ENCODE measurements at regions not wholly inside any gene's neighbourhood (a gene's known extent, or its start where the extent isn't known, plus 50 kb on each side); places are given as distances from the start of the nearest gene placed in this dataset.
A peak's percentile ranks its signal among the peaks of the same experiment; 100 is the strongest.

GRCh38 chr14:98769326-98769725 lies 502.7 kb downstream of the BCL11B start:
- DNase-seq: no peak

DNA sequence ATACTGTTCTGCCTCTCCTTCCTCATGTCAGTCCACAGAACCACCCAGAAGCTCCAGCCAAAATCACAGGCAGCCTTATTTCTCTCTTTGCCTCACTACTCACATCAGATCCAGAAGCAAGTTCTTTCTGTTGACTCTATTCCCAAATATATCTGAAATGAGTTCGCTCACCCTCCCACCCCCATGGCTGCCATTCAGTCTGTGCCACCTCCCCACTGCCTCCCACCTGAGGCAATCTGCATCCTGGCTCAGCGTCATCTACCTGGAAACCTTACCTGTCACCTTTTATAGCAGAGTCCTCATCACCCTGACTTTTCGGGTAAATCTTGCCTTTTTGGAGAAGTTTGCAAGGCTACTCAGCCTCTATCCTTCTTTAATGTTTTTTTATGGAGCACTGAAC lies 501.8 kb downstream of the BCL11B start:
- peak in 20 of 56 donors; percentile 2 to 70 (median 41) for DNase-seq

- no peak for DNase-seq
Measured at GRCh38 chr14:98773814-98774213, 498.2 kb downstream of the BCL11B start.

DNA sequence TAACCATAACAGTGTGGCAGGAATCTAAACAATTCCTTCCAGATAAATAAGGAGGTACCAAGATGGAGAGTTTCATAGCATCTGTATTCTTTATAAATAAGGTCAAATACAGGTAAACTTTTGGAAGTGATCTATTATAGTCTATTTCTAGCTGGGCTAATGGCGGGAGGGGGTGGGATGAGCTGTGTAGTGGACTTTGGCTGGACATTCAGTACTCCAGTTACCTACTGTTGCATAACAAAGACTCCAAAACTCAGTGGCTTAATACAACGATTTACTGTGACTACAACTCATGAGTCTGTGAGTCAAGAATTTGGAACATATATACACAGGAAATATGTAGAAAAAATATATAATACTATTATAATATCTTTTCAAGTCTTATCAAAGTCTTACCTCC lies 496.1 kb downstream of the BCL11B start:
- no peak for DNase-seq

DNA sequence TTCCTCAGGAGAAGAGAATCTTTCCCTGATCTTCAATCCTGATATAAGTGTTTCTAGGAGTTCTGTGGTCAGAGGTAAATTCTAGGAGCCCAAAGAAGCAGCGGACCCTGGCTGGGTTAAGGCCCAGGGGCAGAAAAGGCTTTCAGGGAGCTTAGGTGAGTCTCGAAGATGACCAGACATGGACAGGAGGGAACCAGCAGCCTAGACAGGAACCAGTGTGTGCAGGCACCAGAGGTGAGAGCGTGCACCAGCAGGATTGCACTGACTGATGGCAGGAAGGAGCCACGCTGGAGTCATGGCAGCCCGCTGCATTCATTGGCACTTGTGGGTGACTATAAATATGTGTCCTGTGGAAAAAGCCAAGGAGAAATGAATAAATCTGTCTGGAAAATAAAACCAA lies 489.9 kb downstream of the BCL11B start:
- DNase-seq: no peak

- no peak for DNase-seq
Measured at GRCh38 chr14:98785578-98785977, 486.4 kb downstream of the BCL11B start.

DNA sequence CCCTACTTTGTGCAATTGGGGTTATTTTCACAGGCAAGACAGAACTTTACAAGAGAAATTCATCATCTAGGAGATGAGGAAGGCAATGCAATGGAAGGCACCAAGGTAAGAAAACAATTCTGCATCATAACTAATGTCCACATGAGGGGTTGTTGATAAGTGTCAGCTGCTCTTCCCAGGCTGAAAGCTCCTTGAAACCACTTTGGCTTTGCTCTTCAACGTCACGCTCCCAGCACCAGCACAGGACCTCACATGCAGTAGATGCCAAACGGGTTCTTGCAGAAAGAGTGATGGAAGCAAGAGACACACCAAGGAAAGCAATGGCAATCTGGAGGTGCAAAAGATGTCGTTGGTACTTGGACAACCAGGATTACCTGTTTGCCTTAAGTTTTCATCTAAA lies 485.5 kb downstream of the BCL11B start:
- no peak for DNase-seq

- no peak for DNase-seq
Measured at GRCh38 chr14:98791661-98792060, 480.3 kb downstream of the BCL11B start.

- no peak for DNase-seq
Measured at GRCh38 chr14:98792171-98792570, 479.8 kb downstream of the BCL11B start.

DNA sequence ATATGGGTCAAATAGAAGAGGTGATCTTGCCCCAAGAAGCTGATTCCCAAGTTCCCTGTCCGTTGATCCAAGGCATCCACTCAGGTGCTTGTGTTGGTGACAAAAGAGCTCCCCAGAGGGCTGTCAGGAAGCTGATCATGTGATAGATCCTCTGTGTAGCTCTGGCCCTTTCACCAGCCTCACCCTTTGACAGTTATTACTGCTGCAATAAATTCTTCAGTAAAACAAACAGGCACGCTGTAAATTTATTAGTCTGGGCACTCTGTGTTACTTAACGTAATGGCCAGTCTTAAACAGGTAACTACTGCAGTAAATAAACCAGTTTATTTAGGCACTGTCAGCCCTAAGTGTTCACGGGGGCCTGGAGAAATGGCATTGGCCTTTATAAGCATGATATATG lies 473.9 kb downstream of the BCL11B start:
- DNase-seq: no peak

DNA sequence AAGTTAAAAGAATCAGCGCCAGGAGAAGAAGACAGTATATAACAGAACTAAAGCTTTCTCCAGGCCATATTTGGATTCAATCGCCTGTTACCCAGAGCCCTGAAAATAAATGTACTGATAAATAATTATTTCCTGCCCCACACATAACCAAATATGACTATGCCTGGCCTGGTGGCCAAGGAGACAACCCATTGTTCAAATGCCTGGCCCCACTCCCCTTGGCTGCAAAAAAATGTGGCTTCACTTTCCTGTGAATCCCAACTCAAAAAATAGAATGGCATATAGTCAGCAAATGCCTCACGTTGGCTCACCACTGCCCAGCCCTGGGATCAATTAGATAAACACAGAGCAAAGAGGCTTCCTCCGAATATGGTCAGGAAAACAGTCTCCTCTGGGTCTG lies 472.1 kb downstream of the BCL11B start:
- DNase-seq: no peak

- DNase-seq: no peak
Measured at GRCh38 chr14:98802044-98802443, 470.0 kb downstream of the BCL11B start.

GRCh38 chr14:98803196-98803595 lies 468.8 kb downstream of the BCL11B start:
- no peak for DNase-seq

GRCh38 chr14:98808494-98809407 lies 463.2 kb downstream of the BCL11B start:
- no peak for DNase-seq

DNA sequence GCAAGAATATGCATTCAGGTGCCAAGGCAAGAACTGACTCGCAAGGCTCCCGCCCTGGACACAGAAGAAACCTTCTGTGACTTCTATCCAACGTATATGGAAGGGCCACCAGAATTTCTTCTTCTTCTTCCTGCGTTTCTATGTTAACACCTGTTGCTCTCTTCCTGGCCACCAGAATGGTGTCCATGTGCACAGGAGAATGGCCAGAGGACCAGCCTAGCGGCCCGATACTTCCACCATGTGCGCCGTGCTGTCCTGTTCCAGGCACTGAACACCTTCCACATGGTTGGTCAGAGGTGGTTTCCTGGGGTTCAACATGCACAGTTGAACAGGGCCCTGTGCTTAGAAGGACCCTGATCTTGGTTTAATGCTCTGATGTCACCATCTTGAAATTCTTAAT lies 455.8 kb downstream of the BCL11B start:
- DNase-seq: no peak

DNA sequence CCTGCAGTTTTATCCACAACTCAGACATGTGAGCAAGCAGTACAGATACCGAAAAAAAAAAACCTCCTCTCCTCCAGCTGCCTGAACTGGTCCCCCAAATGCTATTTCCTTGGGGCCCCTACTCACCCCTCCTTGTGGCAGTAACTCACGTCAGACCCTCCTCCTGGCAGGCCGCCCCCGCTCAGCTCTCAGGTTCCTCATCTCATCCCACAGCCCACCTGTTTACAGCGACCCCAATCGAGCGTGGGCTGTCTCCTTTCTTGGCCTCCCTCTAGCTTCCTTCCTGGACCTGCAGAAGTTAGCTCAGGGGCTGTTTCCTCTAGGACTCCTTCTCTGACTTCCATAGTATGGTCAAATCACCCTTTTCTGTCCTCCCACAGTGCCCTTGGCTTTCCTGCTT lies 455.3 kb downstream of the BCL11B start:
- no peak for DNase-seq

- no peak for DNase-seq
Measured at GRCh38 chr14:98819132-98819866, 452.7 kb downstream of the BCL11B start.

- DNase-seq: no peak
Measured at GRCh38 chr14:98819867-98820206, 452.2 kb downstream of the BCL11B start.

DNA sequence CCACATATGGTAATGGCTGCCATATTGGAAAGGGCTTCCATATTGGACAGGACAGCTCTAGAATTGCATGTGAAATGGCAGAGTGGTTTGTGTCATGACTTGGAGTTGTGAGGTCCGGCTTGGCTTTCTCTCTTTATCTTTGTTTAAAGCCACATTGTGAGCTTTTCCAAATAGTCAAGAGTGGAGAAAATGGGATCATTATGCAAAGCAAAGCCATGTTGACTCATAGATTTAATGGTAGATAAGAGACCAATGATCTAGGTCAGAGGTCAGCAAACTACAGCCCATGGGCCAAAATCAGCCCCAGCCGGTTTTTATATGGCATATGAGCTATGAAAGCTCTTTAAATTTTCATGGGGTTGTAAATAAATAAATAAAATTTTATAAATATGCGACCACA lies 449.1 kb downstream of the BCL11B start:
- DNase-seq: no peak

DNA sequence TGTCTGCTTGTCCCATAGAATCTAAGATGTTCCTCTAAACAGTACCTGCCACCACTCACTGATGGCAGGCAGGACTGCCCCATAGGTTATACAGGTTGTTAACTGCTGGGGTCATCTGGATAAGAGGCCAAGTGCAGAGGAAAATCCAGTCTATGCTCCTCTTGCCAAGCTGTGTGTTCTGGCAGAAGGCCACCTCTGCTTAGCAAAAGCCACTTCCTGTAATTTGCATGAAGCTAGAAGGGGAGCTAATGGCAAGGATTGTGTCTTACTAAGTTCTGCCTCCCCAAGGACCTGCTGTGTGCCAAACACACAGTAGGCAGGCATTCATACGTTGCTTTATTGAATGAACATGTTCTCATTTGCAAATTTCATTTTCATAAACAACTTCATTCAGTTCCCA lies 445.4 kb downstream of the BCL11B start:
- DNase-seq: no peak

- no peak for DNase-seq
Measured at GRCh38 chr14:98834119-98834518, 437.9 kb downstream of the BCL11B start.

DNA sequence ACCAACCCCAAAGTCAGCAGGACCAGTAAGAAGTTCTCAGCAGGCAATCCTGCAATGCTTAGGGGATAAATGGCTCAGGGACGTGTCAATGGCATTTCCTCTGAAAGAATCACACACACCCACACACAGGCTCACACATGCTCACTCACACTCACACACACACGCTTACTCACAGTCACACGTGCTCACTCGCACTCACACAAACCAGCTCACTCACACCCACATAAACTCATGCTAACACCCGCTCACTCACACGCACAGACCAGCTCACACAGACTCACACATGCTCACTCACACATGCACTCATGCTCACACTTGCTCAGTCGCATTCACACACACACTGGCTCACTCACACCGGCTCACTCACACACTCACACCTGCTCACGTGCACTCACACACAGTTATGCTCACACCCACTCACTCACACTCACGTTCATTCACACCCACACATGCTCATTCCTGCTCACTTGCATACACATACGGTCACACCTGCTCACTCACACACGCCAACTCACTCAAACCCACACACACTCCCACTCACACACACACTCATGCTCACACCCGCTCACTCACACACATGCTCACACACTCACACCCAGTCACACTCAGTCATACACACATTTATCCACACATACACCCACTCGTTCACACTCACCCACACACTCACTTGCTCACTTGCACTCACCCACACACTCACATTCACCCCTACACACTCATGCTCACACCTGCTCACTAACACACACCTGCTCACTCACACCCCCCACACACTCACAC lies 436.8 kb downstream of the BCL11B start:
- peak in 1 of 56 donors; percentile 9 for DNase-seq

Data from nucleus accumbens (tissue), 56 donors.